GM21360 (cell line): ENCODE measurements at regions not wholly inside any gene's neighbourhood (a gene's known extent, or its start where the extent isn't known, plus 50 kb on each side); places are given as distances from the start of the nearest gene placed in this dataset.
"Not testable (repeated sequence)": the region's sequence is repeated elsewhere in the genome, so short reads cannot be mapped to it uniquely, and the experiment has no call there.

ENCODE experiments used
- ATAC-seq: cut with Tn5 transposase; IDR thresholded peaks from one replicate; pipeline ENCODE4 v1.9.1; 2021; ENCODE audit warnings: mild to moderate bottlenecking, moderate library complexity; ENCODE audit not compliant: unreplicated experiment

DNA sequence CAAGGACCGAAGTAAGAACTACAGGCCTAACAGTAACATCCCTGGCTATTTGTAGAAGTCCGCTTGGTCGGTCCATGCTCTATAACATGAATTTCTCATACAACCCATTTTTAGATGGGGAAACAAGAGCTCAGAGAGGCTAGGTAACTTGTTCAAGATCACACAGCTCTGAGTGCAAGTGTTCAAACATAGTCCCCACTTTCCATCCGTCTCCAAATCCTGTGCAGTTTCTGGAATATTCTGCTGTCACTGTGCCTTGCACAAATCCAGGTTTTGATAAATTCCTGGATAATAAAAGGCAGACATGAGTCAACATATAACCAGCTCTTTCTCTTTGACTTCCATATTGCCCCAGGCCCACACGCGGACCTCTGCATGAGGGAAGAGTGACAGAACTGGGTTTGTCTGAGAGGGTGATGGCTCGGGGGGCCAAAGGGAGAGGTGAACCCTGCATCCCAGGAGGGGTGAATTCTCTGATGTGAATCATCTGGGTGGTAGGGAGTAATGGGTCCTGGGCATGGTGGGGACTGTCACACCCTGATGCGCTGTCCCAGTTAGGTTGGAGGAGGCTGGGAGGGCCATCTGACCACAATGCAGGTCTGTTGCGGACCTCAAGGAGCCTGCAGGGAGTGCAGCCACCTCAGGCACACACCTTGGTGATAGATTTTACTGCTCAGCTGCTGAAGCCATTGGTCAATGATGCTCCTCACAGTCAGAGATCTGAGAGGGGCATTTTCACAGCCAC, 162.2 kb downstream of the SMAD6 start:
- no peak for ATAC-seq

DNA sequence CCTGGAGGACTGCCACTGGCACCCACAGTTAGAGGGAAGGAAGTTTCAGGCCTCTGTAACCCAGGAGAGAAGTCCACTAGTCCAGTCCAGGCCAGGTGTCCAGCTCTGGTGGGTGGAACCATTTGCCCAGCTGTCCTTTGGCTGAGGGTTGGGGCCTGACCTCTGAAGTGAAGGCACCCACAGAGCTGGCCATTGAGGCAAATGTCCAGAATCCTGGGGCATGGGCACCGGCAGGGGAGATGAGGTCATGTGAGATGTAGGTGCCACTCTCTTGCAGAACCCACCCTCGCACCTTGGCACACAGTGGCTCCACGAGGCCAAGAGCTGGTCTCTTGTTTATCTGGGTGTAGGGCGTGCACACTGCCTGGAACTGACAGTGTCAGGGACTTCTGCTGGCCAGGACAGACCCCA, 162.8 kb downstream of the SMAD6 start:
- no peak for ATAC-seq

DNA sequence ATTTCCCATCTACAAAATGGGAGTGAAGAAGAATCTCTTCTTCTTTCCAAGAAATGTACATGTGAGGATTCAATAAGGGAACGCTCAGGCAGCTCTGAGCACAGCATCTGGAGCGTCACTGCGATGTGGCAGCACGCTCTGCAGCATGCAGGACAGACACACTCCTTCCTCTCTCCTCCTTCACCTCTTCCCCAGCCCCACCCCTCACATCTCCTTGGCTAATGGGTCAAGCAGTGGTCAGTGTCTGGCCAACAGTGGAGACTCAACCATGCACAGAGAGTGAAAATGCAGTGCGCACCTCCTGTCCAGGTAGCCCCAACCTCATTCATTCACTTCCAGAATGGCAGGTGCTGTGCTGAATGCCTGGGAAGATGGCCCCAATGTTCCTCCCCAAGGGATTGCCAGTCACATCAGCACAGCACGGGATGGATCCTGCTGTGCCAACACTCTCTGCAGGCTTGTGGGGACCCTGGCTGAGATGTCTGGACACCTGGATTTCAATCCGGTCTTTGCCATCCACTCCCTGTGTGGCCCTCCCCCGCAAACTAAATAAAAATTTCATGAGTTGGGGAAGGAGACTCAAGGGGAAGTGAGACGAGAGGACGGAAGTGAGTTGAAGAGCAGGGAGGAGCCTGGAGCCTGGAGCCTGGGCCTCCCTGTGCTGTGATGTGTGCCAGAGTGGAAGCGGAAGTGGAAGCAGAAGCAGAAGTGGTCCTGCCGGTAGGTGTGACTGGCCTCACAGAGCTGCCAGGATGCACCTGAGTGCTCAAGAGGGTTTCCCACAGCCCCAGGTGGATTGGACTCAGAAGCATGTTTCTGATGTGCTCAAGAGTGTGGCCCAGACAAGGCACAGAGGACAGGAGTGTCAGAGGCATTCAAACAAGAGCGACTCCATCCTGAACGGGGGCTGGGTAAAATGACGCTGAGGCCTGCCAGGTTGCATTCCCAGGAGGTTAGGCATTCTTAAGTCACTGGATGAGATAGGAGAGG, 163.9 kb downstream of the SMAD6 start:
- ATAC-seq, result peak; percentile 71

DNA sequence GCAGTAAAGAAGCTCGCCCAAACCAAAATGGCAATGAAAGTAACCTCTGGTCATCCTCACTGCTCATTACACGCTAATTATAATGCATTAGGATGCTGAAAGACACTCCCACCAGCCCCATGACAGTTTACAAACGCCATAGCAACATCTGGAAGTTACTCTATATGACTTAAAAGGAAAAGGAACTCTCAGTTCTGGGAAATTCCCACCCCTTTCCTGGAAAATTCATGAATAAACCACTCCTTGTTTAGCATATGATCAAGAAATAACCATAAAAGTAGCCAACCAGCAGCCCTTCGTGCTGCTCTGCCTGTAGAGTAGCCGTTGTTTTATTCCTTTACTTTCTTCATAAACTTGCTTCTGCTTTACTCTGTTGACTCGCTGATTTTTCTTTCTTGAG, 164.6 kb downstream of the SMAD6 start:
- no peak for ATAC-seq

DNA sequence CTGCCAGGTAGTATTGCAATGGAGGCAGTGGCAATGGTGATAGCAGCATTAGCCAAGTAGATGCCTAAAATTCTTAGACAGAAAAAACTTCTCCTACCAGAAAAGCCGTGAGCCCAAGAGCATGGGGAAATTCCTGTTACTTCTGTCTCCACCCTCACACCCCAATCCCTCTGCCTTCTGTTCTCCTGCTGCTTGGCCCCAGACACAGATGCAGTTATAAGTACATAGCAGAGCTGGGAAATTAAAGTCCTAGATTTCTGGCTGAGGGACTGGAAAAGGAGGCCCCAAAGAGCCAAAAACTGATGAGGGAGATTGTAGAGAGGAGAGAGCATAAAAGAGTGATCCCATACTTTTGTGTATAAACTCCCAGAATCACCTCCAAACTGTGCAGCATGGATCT, 166.9 kb downstream of the SMAD6 start:
- ATAC-seq, result no peak

DNA sequence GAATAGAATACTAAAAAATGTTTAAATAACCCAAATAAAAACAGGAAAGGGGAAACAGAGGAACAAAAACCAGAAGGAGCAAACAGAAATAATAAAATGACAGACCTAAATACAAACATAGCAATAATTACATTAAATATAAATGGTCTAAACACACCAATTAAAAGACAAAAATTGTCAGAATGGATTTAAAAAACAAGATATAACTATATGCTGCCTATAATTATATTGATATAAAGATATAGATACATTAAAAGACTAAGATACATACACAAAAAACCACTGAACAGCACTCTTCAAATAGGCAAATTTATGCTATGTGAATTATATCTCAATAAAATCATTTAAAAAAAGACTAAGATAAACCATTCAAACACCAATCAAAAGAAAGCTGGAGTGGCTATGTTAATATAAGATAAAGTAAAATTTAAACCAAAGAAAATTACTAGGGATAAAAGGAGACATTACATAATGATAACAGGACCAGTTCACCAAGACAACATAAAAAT, 168.9 kb downstream of the SMAD6 start:
- ATAC-seq, result no peak

DNA sequence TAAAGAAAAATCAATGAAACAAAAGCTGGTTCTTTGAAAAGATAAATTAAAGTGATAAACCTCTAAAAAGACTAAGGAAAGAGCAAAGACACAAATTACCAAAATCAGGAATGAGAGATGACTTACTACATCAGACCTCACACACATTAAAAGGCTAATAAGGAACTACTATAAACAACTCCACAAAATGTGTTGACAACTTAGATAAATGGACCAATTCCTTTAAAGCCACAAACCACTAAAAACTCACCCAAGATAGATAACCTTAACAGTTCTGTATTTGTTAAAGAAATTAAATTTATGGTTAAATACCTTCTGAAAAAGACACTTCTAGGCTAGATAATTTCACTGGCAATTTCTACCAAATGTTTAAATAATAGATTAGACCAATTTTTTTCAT, 170.4 kb downstream of the SMAD6 start:
- no peak for ATAC-seq

DNA sequence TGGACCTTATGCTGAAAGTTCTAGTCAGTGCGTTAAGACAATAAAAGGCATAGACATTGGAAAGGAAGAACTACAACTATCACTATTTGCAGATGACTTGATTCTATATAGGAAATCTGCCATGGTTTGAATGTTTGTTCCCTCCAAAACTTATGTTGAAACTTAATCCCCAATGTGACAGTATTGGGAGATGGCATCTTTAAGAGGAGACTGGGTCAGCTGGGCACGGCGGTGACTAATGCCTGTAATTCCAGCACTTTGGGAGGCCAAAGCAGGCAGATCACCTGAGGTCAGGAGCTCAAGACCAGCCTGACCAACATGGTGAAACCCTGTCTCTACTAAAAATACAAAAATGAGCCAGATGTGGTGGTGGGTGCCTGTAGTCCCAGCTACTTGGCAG, 171.3 kb downstream of the SMAD6 start:
- not testable (repeated sequence) for ATAC-seq

DNA sequence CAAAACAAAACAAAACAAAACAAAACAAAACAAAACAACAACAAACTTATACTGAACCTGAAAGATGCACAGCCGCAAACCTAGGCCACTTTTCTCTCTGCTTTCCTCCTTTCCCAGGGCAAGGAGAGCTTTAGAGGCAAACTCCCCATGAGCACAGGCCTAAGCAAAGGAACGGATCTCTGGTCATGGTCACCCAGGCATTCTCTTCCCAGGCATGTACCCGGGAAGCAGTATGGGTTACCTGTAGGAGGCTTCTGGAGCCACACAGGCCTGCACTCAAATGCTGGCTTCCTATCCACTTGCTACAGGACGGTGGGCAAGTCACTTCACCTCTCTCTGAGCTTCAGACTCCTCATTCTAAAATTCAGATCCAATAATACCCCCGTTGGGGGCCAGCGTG, 171.8 kb downstream of the SMAD6 start:
- no peak for ATAC-seq

DNA sequence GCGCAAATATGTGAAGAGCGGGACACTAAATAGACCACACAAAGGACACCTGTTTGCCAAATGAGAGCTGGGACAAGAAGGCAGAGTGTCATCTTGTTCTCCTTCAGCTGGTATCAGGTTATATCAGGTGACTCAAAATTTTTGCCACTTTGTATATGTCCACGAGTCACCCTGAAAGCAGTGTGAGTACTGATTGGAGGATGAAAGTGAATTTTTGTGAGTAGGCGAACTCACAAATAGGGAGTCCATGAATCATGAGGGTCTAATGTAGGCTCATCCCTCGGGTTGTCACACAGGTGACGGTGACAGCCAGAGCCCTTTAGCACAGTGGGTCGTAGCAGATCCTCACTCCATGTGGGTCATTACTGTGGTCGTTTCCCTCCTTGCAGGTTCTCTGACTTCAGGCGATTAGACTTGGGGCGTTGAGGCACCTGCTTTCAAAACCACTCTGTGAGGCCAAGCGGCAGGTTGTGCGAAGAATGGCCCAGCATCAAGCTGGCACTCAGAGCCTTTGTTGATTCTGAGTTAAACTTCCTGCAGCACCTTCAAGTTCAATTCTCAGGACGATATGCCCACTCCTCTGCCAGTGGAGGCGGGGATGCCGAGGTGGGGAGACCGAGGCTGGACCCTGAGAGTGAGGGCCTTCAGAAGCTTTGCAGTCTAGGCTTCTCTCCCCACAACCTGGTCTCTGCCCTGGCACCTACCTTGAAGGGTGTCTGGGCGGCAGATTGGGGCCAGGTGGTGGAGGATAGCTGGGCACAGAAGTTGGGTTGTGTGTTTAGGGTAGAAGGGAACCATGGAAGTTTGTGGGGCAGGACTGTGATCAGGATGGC, 173.8 kb downstream of the SMAD6 start:
- ATAC-seq, result no peak

DNA sequence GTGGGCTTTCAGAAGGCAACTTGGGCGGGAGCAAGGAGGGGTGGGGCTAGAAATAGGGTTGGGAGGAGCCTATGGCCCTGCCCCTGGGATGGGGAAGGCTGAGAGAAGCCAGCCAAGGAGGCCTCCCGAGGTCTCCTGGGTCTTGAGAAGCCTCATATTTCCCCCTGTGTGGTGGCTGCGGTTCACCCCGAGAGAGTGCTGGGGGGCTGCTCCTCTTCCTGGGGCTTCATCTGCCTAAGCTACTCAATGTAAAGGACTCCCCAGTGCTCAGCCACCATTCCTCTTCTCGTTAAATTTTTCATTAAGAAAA, 174.3 kb downstream of the SMAD6 start:
- ATAC-seq, result no peak

DNA sequence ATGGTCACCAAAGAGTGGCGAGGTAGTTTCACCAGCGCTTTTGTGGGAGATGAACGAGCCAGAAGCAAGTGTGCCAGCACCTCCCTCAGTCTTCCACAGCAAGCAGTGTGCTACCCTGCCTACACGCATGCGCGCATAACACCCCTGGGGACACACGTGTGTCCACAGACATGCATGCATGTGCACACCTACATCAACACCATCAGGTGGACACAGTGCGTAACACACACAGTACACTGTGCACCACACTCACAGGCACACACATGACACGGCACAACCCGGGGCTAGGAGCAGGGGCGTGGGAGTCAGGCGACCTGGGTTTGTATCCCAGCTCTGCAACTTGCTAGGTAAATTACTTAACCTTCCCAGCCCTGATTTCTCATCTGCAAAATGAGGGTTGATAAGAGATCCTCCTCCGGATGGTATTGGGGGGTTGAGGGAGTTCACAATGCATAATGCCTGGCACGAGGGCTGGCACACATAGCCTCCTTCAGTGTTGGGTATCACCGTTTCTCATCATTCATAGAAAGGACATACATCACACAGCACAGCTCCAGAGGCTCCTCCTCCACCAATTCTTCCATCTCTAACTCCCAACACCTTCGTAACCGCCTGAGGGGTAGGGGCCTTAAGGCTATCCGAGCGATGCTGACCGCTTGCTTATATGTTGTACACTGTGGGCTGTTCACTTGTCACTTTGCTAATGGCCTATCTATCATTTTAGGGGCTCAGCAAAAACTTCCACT, 174.9 kb downstream of the SMAD6 start:
- ATAC-seq, result no peak

DNA sequence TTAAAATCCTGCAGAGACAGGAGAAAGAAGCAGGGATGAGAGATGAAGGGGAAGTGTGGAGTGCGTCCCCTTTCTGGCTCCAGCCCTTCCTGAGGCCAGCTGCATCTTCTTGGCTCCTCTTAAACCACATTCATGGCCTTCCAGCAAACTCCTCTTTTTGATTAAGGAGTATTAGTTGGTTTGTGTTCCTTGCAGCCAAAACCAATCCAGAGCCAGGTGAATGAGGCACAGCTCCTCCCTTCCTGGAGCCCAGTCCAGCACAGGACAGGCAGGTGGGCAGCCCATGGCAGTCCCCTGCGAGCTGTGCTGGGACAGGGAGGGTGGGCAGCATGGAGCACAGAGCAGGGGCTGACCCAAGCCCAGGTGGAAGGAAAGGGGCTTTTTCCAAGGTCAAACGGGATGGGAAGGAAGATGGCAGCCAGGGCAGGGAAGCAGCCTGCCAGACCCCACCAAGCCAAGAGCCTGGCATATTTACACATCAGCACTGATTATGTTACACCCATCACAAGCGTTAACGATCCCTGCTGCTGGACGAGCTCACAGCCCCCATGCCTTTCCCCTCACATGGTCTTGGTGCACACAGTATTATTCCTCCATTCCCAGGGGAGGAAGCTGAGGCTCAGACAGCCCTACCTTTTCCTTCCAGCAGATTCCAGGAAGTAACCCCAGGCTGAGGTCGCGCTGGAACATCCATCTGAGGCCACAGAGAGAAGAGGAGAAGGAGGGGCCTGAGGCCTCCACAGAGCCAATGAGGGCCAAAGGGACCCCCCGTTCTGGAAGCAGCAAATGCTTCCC, 175.6 kb downstream of the SMAD6 start:
- no peak for ATAC-seq

DNA sequence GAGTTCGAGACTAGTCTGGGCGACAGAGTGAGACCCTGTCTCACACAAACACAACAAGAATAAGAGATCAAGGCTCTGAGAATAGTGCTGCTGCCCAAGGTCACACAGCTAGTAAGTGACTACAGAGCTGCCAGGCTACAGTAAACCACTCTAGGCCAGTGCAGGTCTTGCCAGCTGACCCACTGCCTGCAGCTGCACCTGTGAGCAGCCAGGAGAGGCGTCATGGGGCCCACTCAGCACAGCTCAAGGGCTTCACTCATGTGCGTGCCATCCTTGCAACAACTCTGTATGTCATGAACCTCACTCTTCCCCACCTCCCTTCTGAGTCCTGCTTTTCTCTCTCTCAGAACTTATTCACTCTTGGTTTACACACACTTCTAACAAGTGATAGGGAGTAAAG, 176.7 kb downstream of the SMAD6 start:
- ATAC-seq, result no peak

DNA sequence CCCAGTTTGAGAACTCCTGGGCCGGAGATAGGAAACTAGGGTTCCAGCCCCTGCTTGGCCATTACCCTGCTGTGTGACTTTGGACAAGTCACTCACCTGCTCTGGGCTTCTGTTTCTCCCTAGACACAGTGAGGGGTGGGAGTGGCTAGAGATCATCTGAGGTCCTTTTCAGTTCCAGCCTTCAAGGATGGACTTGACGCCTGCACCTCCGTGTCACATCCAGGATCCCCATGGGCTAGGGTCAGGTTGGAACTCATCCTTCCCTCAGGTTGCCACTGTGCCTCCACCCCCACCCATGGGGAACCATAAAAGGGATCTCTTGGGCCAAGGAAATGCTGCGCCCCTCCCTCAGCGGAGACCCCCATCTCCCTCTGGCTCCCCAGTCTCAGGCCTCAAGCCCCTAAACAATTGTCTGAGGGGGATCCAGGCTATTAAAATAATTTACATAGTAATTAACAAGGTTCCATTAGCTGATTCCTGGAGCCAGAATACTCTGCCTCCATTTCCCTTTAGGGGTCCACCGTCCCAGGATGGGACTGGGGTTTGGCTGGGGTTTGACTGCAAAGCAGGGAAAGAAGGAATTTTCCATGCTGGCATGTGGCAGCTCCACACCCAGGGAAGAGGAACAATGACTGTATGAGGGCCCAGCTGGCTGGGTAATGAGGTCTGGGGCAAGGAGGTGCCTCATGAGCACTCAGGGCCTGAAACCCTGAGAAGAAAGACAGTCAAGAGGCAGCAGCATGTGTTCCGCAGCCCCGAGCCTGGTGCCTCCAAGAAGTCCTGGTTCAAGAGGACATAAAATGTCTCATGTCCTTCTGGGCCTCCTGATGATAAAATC, 177.7 kb downstream of the SMAD6 start:
- ATAC-seq, result no peak

DNA sequence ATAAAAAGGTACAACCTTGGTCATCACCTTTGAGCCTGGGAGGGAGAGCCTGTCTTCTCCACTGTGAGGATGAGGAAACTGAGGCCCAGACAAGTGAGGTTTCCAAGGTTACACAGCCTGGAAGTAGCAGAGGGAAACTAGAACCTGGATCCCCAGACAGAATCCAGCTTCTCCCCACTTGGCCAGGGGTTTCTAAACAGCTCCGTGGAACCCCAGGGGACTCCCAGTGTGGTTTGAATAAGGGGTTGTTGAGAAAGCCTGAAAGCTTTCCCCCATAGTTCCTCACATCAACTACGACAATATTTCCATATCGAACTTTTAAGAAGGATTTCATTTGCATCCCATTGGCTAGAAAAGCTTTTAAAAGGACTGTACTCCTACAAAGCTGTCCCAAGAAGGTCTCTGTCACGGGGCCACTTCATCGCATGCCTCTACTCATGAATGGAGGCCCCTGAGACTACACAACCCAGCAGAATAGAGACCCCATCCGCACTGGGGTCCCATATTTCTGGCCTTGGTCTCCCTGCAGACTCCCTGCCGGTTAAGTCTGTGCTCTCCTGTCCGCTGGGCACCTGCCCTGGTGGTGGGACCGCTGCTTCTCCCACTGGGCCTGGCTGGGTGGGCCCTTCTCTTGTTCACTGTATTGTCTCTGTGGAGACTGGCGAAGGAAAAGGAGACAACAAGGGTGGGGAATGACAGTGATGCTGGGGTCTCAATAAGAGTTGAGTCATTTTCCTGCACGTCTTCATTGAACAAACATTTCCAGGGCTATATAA, 178.5 kb downstream of the SMAD6 start:
- no peak for ATAC-seq

DNA sequence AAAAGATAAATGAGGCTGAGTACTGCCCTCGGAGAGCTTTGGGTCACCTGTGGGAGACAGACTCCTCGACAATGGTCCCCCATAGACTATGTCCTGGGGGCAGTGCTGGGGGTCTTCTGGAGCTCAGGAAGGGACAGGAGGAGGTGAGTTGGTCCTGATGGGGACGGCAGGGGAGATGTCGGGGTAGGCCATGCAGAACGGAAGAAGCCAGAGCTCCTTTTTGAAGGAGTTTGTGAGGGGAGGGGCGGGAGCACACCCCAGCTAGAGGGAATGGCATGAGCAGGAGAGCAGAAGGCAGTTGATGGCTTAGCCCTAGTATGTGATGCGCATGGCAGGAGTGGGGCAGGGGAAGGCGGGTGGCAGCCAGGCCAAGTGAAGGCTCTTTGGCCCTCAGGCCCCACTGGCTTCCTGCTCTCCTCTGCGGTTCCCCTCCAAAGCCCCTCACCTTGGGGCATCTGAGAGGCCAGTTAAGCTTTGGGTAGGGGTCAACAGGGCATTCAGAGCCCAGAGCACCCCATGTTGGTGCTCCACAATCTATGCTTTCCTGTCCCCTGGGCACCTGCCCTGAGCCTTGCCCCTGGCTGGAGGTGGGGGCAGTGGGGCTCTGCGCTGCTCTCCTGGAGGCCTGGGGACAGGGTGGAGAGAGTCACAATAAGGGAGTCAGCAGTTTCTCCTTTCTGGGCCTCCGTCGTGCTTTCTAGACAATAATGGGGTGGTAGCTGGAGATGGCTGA, 179.3 kb downstream of the SMAD6 start:
- ATAC-seq, result no peak
